HG02885 (cell line): ENCODE measurements at regions not wholly inside any gene's neighbourhood (a gene's known extent, or its start where the extent isn't known, plus 50 kb on each side); places are given as distances from the start of the nearest gene placed in this dataset.
A peak's percentile ranks its signal among the peaks of the same experiment; 100 is the strongest.

ENCODE experiments used
- ATAC-seq: cut with Tn5 transposase; IDR thresholded peaks from one replicate; pipeline ENCODE4 v1.9.1; 2021; ENCODE audit warnings: mild to moderate bottlenecking; ENCODE audit not compliant: unreplicated experiment, poor library complexity

GRCh38 chr10:123563994-123564393 is 102.2 kb upstream of the GPR26 start:
- ATAC-seq: no peak

- ATAC-seq: no peak
Measured at GRCh38 chr10:123564631-123565030, 101.5 kb upstream of the GPR26 start.

GRCh38 chr10:123565691-123566660 is 100.2 kb upstream of the GPR26 start:
- ATAC-seq: no peak

GRCh38 chr10:123567984-123568739 is 98.0 kb upstream of the GPR26 start:
- ATAC-seq: no peak

- no peak for ATAC-seq
Measured at GRCh38 chr10:123568751-123569150, 97.4 kb upstream of the GPR26 start.

GRCh38 chr10:123569436-123570035 is 96.6 kb upstream of the GPR26 start:
- no peak for ATAC-seq

GRCh38 chr10:123570051-123570897 is 95.9 kb upstream of the GPR26 start:
- no peak for ATAC-seq

GRCh38 chr10:123570898-123571515 is 95.1 kb upstream of the GPR26 start:
- ATAC-seq: no peak

- ATAC-seq: no peak
Measured at GRCh38 chr10:123571978-123572377, 94.2 kb upstream of the GPR26 start.

GRCh38 chr10:123573236-123574108 is 92.7 kb upstream of the GPR26 start:
- peak; percentile 49 for ATAC-seq

- ATAC-seq: no peak
Measured at GRCh38 chr10:123574109-123574698, 92.0 kb upstream of the GPR26 start.

- no peak for ATAC-seq
Measured at GRCh38 chr10:123575105-123575504, 91.0 kb upstream of the GPR26 start.

GRCh38 chr10:123576706-123577105 is 89.4 kb upstream of the GPR26 start:
- no peak for ATAC-seq

GRCh38 chr10:123577921-123578461 is 88.2 kb upstream of the GPR26 start:
- ATAC-seq: no peak

- ATAC-seq: no peak
Measured at GRCh38 chr10:123578721-123579120, 87.4 kb upstream of the GPR26 start.

- ATAC-seq: no peak
Measured at GRCh38 chr10:123579675-123580074, 86.5 kb upstream of the GPR26 start.

- ATAC-seq: no peak
Measured at GRCh38 chr10:123580426-123580825, 85.7 kb upstream of the GPR26 start.

- ATAC-seq: no peak
Measured at GRCh38 chr10:123581656-123582055, 84.5 kb upstream of the GPR26 start.
